UCSD-AML1 (cell line): ENCODE measurements at regions not wholly inside any gene's neighbourhood (a gene's known extent, or its start where the extent isn't known, plus 50 kb on each side); places are given as distances from the start of the nearest gene placed in this dataset.

ENCODE experiments used
- DNase-seq: peaks from one replicate; lab custom pipeline; 2025; ENCODE audit not compliant: unreplicated experiment; lab: John Stamatoyannopoulos, UW

- no peak for DNase-seq
Observed at GRCh38 chr11:69985641-69986439, 92.3 kb upstream of the ANO1 start.

GRCh38 chr11:69986440-69986787, 91.7 kb upstream of the ANO1 start:
- DNase-seq = no peak

- DNase-seq = no peak
Observed at GRCh38 chr11:69986830-69987229, 91.3 kb upstream of the ANO1 start.

GRCh38 chr11:69992026-69992425, 86.1 kb upstream of the ANO1 start:
- DNase-seq = no peak

- DNase-seq = no peak
Observed at GRCh38 chr11:69992943-69993694, 85.0 kb upstream of the ANO1 start.

- no peak for DNase-seq
Observed at GRCh38 chr11:69994810-69995209, 83.3 kb upstream of the ANO1 start.

GRCh38 chr11:69995697-69996096, 82.4 kb upstream of the ANO1 start:
- no peak for DNase-seq

- no peak for DNase-seq
Observed at GRCh38 chr11:69996451-69996850, 81.7 kb upstream of the ANO1 start.

- DNase-seq = no peak
Observed at GRCh38 chr11:69997352-69997751, 80.8 kb upstream of the ANO1 start.

- DNase-seq = no peak
Observed at GRCh38 chr11:69999721-70000120, 78.4 kb upstream of the ANO1 start.

GRCh38 chr11:70000228-70000627, 77.9 kb upstream of the ANO1 start:
- DNase-seq = no peak

GRCh38 chr11:70001246-70001645, 76.9 kb upstream of the ANO1 start:
- no peak for DNase-seq

- DNase-seq = peak; percentile 25
Observed at GRCh38 chr11:70002433-70002832, 75.7 kb upstream of the ANO1 start.

- no peak for DNase-seq
Observed at GRCh38 chr11:70005107-70005818, 72.9 kb upstream of the ANO1 start.

GRCh38 chr11:70007796-70008195, 70.3 kb upstream of the ANO1 start:
- DNase-seq = no peak

- no peak for DNase-seq
Observed at GRCh38 chr11:70010774-70011173, 67.3 kb upstream of the ANO1 start.

GRCh38 chr11:70012134-70012733, 65.9 kb upstream of the ANO1 start:
- no peak for DNase-seq

- no peak for DNase-seq
Observed at GRCh38 chr11:70014291-70014690, 63.8 kb upstream of the ANO1 start.

GRCh38 chr11:70016666-70017367, 61.3 kb upstream of the ANO1 start:
- DNase-seq = no peak

GRCh38 chr11:70018816-70019215, 59.3 kb upstream of the ANO1 start:
- no peak for DNase-seq

GRCh38 chr11:70019576-70020011, 58.5 kb upstream of the ANO1 start:
- DNase-seq = no peak
